HG02973 (cell line): ENCODE measurements at regions not wholly inside any gene's neighbourhood (a gene's known extent, or its start where the extent isn't known, plus 50 kb on each side); places are given as distances from the start of the nearest gene placed in this dataset.

Source experiments
- ATAC-seq: cut with Tn5 transposase; IDR thresholded peaks from one replicate; pipeline ENCODE4 v1.9.1; 2021; ENCODE audit warnings: moderate library complexity; ENCODE audit not compliant: unreplicated experiment

GRCh38 chr5:125267636-125268248 is 521.3 kb upstream of the ZNF608 start:
- no peak for ATAC-seq

- no peak for ATAC-seq
These were observed 523.5 kb upstream of the ZNF608 start for GRCh38 chr5:125269926-125270325.

- no peak for ATAC-seq
These were observed 525.9 kb upstream of the ZNF608 start for GRCh38 chr5:125272357-125272756.

- ATAC-seq: no peak
These were observed 527.8 kb upstream of the ZNF608 start for GRCh38 chr5:125274211-125274610.

- ATAC-seq: no peak
These were observed 528.7 kb upstream of the ZNF608 start for GRCh38 chr5:125274938-125275724.

GRCh38 chr5:125275725-125276090 is 529.3 kb upstream of the ZNF608 start:
- no peak for ATAC-seq

- no peak for ATAC-seq
These were observed 529.7 kb upstream of the ZNF608 start for GRCh38 chr5:125276096-125276495.

GRCh38 chr5:125277494-125278154 is 531.2 kb upstream of the ZNF608 start:
- no peak for ATAC-seq

- ATAC-seq: no peak
These were observed 532.3 kb upstream of the ZNF608 start for GRCh38 chr5:125278711-125279110.

GRCh38 chr5:125281667-125282066 is 535.2 kb upstream of the ZNF608 start:
- ATAC-seq: no peak

- ATAC-seq: no peak
These were observed 536.9 kb upstream of the ZNF608 start for GRCh38 chr5:125283372-125283771.

- no peak for ATAC-seq
These were observed 539.8 kb upstream of the ZNF608 start for GRCh38 chr5:125286271-125286670.

- no peak for ATAC-seq
These were observed 543.2 kb upstream of the ZNF608 start for GRCh38 chr5:125289606-125290005.

- ATAC-seq: no peak
These were observed 544.5 kb upstream of the ZNF608 start for GRCh38 chr5:125290935-125291334.

GRCh38 chr5:125291447-125291846 is 545.0 kb upstream of the ZNF608 start:
- no peak for ATAC-seq

- ATAC-seq: no peak
These were observed 546.8 kb upstream of the ZNF608 start for GRCh38 chr5:125293223-125293622.

GRCh38 chr5:125293726-125294125 is 547.3 kb upstream of the ZNF608 start:
- ATAC-seq: no peak

GRCh38 chr5:125294844-125295243 is 548.4 kb upstream of the ZNF608 start:
- no peak for ATAC-seq

- ATAC-seq: no peak
These were observed 549.0 kb upstream of the ZNF608 start for GRCh38 chr5:125295405-125295872.

- ATAC-seq: no peak
These were observed 551.8 kb upstream of the ZNF608 start for GRCh38 chr5:125298258-125298657.

GRCh38 chr5:125298746-125299379 is 552.4 kb upstream of the ZNF608 start:
- no peak for ATAC-seq

- ATAC-seq: no peak
These were observed 555.3 kb upstream of the ZNF608 start for GRCh38 chr5:125301711-125302110.
